Neutrophil (primary cell): ENCODE measurements at regions not wholly inside any gene's neighbourhood (a gene's known extent, or its start where the extent isn't known, plus 50 kb on each side); places are given as distances from the start of the nearest gene placed in this dataset.

ENCODE experiments used
- H3K27ac ChIP-seq: fragments of 200-600 bp; sonication (generic); 2 replicates; pipeline ENCODE4 v1.5.1; 2016; ENCODE audit warnings: mild to moderate bottlenecking, moderate library complexity
- H3K27me3 ChIP-seq: fragments of 200-600 bp; sonication (generic); 2 replicates; pipeline ENCODE4 v1.6.0; 2016; ENCODE audit warnings: mild to moderate bottlenecking
- H3K36me3 ChIP-seq: fragments of 200-600 bp; sonication (generic); 2 replicates; pipeline ENCODE4 v1.5.1; 2017
- H3K4me1 ChIP-seq, 2 experiments: fragments of 200-600 bp in 1 of 2; sonication (generic) in 1 of 2; 1 replicate in 1 of 2; 2 replicates in 1 of 2; pipeline versions ENCODE4 v1.5.1 to v1.6.1; 2013 to 2016; ENCODE audit warnings: low read depth in 1 of 2, low read length in 1 of 2, mild to moderate bottlenecking in 1 of 2, moderate library complexity in 1 of 2; ENCODE audit not compliant: control insufficient read depth in 1 of 2, insufficient read depth in 1 of 2
- H3K4me3 ChIP-seq, 2 experiments: fragments of 200-600 bp in 1 of 2; sonication (generic) in 1 of 2; 1 replicate in 1 of 2; 2 replicates in 1 of 2; pipeline ENCODE4 v1.5.1; 2013 to 2016; ENCODE audit warnings: low read depth in 1 of 2, low read length in 1 of 2, mild to moderate bottlenecking in 1 of 2, moderate library complexity in 1 of 2
- H3K9me3 ChIP-seq: fragments of 200-600 bp; sonication (generic); 2 replicates; pipeline ENCODE4 v1.5.1; 2016
- TF ChIP-seq, protein P1 (sequence below): fragments of 200-600 bp; sonication (generic); IDR thresholded peaks from 2 replicates; pipeline ENCODE4 v1.5.1; 2016; ENCODE audit warnings: antibody characterized with exemption

DNA sequence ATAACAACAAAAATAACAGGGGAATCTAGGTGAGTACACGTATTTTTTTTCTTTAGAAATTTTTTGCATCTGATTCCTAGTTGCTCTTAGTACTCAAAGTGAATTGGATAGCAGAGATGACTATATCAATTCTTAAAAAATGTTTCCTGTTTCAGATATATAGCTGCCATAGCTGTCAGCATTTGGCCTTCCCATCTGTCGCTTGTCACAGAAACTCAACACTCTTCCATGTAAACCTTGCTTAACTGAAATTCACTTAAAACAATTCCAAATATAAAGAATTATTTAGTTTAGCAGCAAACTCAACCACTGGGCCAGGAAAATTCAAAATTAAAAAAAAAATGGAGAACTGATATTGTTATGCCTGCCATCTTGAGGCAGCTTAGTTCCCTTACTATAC lies 807.5 kb downstream of the IGSF11 start:
- TF ChIP-seq, protein P1, sequence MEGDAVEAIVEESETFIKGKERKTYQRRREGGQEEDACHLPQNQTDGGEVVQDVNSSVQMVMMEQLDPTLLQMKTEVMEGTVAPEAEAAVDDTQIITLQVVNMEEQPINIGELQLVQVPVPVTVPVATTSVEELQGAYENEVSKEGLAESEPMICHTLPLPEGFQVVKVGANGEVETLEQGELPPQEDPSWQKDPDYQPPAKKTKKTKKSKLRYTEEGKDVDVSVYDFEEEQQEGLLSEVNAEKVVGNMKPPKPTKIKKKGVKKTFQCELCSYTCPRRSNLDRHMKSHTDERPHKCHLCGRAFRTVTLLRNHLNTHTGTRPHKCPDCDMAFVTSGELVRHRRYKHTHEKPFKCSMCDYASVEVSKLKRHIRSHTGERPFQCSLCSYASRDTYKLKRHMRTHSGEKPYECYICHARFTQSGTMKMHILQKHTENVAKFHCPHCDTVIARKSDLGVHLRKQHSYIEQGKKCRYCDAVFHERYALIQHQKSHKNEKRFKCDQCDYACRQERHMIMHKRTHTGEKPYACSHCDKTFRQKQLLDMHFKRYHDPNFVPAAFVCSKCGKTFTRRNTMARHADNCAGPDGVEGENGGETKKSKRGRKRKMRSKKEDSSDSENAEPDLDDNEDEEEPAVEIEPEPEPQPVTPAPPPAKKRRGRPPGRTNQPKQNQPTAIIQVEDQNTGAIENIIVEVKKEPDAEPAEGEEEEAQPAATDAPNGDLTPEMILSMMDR, result no peak
- H3K9me3 ChIP-seq, result no peaks in the 10 kb centered on the region

DNA sequence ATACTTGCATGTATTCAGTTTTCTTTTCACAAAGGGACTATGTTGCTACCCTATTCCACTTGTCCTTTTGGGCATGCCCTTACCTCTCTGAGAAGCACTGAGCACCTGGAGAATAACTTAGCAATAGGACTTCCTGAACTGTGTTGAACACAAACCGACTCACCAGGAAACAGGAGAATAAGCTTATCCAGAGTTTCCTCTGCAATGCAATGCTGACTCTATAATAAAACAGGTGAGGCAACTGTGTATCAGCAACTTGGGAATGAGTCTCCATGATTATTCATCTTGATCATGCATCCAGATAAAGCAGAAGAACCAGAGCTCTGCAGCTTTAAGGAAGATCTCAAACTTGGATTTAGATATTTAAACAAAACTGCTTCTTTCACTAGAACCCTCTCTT lies 806.5 kb downstream of the IGSF11 start:
- Histone ChIP-seq H3K27ac (no peak overlapping the region), H3K27me3 (no peaks in the 10 kb centered on the region), H3K36me3 (no peaks in the 10 kb centered on the region), H3K9me3 (no peaks in the 10 kb centered on the region), H3K4me1 (no peaks in the 10 kb centered on the region), H3K4me3 (no peak overlapping the region)
- TF ChIP-seq, protein P1, result no peak

More for the DNA sequence above, 807.5 kb downstream of the IGSF11 start:
- Histone ChIP-seq H3K36me3 (no peaks in the 10 kb centered on the region), H3K4me1 (no peaks in the 10 kb centered on the region), H3K4me3 (no peak overlapping the region), H3K27ac (no peak overlapping the region), H3K27me3 (no peaks in the 10 kb centered on the region)

DNA sequence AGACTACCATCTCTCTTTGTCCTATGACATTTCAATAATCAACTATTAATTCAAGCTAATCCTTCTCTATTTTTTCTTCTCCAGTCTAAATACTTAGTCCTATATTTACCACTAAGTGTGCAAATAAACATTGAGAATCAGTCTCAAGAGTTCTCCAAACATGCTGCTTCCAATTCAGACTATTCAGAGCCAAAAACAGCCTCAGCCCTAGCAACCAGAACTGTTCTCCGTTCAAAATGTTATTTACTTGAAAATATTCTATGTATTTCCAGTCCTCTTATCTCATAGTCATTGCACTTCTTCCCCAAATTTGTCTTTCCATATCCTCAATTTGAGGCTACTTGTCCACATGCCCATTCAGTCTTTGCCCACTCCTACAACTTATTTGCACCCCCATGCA lies 805.5 kb downstream of the IGSF11 start:
- Histone ChIP-seq H3K4me3 (no peak overlapping the region), H3K36me3 (no peaks in the 10 kb centered on the region), H3K9me3 (no peaks in the 10 kb centered on the region), H3K27me3 (no peaks in the 10 kb centered on the region), H3K27ac (no peak overlapping the region), H3K4me1 (no peaks in the 10 kb centered on the region)
- TF ChIP-seq, protein P1, result no peak

DNA sequence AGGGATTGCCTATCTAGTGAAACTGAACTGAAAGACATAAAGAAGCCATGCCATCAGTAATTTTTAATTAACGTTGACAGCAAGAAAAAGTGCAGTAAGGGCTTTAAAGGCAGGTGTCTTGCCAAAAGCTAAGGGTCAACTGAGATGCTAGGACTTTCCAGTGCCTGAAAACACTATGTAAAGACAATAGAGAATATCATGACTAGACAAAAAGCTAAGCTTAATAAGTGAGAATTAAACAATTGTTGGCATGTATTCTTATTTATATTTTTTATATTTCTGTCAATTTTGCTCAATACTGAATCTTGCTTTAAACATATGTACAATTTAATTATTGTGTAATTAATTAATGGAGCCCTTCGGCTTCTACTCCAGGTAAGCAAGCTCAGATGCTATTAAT lies 803.1 kb downstream of the IGSF11 start:
- Histone ChIP-seq H3K27me3 (no peaks in the 10 kb centered on the region), H3K9me3 (no peaks in the 10 kb centered on the region), H3K4me3 (no peak overlapping the region), H3K36me3 (no peaks in the 10 kb centered on the region), H3K27ac (no peak overlapping the region), H3K4me1 (no peaks in the 10 kb centered on the region)
- TF ChIP-seq, protein P1, result no peak

DNA sequence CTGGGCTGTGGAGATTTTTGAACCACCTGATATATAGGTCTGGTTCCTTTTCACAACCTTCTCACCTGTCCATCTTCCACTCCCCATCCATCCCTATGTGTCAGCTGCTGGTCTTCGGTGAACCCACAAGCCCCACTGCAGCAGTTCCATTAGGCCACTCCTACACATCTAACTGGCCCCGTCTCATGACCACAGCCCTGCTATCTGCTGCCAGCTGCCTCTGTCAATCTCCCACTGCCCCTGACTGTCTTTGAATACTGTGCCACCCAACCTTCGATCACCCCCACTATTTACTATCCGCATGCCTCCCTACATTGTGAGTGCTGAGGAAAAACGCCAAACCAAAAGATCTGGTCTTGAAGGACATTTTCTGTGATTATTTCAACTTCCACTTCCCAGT lies 795.4 kb downstream of the IGSF11 start:
- Histone ChIP-seq H3K36me3 (no peaks in the 10 kb centered on the region), H3K27ac (no peak overlapping the region), H3K4me3 (no peak overlapping the region), H3K27me3 (no peaks in the 10 kb centered on the region), H3K9me3 (no peaks in the 10 kb centered on the region), H3K4me1 (no peaks in the 10 kb centered on the region)
- TF ChIP-seq, protein P1, result no peak

DNA sequence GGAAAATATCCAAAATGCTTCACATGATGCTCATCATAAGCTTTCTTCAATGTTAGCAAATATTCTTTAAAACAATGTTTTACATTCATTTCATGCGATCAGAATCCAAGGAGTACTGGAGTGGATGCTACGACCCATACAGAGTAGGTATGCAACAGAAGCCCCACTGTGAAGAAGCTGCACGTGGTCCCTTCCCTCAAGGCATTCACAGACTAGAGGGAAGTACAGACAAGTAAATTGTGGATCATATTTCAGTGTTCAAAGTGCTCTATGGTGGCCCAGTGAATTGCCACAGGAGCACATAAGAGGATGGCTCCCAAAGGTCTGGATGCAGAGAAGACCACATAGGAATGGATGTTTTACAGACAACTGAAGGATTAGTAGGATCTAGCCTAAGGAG lies 789.9 kb downstream of the IGSF11 start:
- TF ChIP-seq, protein P1, result no peak
- Histone ChIP-seq H3K9me3 (no peaks in the 10 kb centered on the region), H3K4me3 (no peak overlapping the region), H3K4me1 (no peaks in the 10 kb centered on the region), H3K27me3 (no peaks in the 10 kb centered on the region), H3K27ac (no peak overlapping the region), H3K36me3 (no peaks in the 10 kb centered on the region)
